T47D (cell line): ENCODE measurements at regions not wholly inside any gene's neighbourhood (a gene's known extent, or its start where the extent isn't known, plus 50 kb on each side); places are given as distances from the start of the nearest gene placed in this dataset.

Source experiments
- DNase-seq, 2 experiments: peaks; one replicate each; pipeline versions ENCODE4 v3.0.0 to v3.0.0-alpha.2; 2011 to 2012; ENCODE audit warnings: low read depth in 1 of 2, low spot score in 1 of 2
- JUND ChIP-seq: IDR thresholded peaks from 2 replicates; pipeline ENCODE4 v1.6.1; 2012; ENCODE audit warnings: low read depth
- in situ Hi-C: cut with HindIII; loops from 2 replicates; pipeline ENCODE4 v1.10.0; 2016; ENCODE audit warnings: low sequenced_read_pairs, low pct_unique_long_range_greater_than_20kb

DNA sequence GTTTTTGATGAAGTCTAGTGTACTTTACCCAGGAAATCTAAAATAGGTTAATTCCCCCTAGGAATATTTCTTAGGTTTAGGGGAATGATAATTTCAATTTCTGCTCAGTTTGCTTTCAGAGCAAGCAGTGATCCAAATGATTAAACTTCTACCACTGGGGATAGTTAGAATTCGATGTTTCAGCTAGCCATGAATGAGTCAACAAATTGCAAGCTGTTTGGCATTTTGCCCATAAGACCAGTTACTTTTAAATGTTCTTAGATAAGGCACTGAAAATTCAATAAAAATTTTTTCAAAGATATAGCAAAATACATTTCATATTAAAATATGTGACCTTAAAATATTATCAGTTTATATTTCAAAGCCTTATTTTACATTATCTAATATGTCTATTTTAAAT is 993.6 kb downstream of the ARAP2 start:
- TF ChIP-seq JUND: no peak
- no peak for DNase-seq
- in situ Hi-C loops: no loop called here

DNA sequence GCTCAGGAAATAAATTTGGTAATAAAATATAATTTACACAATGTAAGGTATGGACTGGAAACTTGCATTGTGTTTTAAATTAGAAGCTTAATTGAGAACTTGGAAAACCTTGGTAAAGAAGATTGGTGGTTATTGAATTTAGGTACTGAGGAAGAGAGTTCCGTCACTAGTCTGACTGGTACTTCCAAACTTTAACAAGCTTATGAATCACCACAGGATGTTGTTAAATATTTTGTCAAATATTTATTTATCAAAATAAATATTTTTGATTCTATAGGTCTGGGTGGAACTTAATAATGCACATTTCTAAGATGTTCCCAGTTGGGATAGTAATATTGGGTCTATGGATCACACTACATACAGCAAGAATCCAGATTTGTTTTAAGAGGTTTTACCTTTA is 992.2 kb downstream of the ARAP2 start:
- TF ChIP-seq JUND: no peak
- in situ Hi-C loops: no loop called here
- no peak for DNase-seq

GRCh38 chr4:35252866-35253265 is 991.4 kb downstream of the ARAP2 start:
- TF ChIP-seq JUND: no peak
- in situ Hi-C loops: no loop called here
- no peak for DNase-seq

DNA sequence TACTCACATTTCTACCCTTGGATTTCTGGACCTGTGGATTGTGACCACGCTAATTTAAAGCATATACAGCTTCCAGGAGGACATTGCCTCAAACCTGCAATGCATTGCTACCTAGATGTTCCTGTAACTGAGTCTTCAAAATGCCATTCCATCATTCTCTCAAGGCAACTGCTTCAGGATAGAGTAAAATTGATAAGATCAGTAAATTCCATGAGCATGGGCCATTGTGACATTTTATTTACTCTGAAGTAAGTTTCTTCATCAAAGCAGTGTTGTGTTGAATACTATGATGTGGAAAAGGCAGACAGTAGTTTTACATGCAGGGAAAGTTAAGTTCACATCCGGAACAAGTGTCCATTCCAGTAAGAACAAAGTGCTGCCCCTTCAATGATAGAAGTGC is 991.0 kb downstream of the ARAP2 start:
- 0 out of 2 replicates have a peak, but pooled peaks have one; percentile 40 for TF ChIP-seq JUND
- in situ Hi-C loops: no loop called here
- DNase-seq: peak in 1 of 2 experiments; percentile 72

DNA sequence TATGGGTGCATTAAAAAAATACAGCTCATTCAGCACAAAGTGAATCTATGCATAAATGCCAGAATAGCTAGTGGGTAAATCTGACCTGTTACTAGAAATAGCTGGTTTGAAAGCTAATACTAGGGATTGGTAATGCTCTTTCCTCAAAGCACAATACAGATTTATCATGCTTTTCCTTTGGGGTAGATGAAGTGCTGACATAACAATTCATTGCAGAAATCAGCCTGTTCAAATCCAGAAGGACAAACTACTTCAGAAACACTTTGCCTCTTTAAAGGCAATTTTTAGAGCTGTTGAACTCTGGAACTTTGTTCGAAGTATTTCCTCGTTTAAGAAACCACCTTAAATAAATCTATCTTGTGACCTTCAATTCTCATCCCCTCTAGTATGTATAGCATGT is 957.9 kb downstream of the ARAP2 start:
- in situ Hi-C loops: no loop called here
- TF ChIP-seq JUND: no peak

DNA sequence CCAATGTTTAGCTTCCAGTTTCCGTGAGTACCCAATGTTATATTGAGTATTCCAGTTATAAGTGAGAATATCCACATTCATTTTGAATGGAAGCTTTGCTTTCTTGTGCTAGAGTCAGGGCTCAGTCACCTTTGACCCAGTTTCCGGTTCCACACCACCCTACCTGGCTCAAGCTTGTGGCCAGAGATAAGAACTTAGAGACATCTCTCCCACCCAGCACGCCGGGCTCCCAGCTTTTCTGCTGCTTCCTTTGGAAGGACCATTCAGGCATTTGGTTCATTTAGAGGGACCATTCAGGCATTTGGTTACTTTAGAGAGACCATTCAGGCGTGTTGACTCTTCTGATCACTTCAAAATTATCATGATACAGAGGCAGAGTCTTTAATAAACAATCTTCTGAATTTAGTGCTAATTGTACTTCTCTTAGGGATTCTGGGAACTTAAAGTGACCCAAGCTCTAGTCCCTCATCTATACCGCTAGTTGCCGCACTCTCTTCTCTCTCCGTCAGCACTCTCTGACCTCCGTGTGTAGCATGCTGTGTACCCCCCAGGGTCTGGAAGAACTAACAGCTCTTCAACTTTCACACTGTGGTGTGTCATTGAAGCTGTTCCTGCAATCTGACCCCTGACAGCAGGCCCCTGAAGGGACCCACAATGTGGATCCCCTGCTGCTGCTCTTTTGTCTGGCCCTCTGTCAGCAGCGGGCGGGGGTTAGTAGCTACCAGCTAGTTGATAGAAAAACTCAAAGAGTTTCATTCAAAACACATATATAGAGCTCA is 943.1 kb downstream of the ARAP2 start:
- no peak for TF ChIP-seq JUND
- in situ Hi-C loops: no loop called here
- no peak for DNase-seq

More for the DNA sequence above, 957.9 kb downstream of the ARAP2 start:
- no peak for DNase-seq

DNA sequence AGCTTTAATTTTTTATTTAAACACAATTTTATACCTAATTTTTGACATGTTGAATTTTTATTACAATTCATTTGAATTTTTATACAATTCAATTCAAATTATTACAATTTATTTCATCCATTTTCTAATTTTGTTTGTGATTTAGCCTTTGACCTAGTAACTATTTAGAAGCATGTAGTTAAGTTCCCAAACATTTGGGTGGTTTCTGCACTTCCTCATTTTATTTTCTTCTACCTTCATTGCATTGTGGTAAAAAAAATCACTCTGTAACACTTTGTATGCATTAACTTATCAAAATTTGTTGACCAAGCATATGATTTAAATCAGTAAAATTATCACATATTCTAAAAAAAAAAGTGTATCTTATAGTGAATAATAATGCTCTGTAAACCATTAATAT is 928.9 kb downstream of the ARAP2 start:
- TF ChIP-seq JUND: no peak
- in situ Hi-C loops: no loop called here
- DNase-seq: no peak

DNA sequence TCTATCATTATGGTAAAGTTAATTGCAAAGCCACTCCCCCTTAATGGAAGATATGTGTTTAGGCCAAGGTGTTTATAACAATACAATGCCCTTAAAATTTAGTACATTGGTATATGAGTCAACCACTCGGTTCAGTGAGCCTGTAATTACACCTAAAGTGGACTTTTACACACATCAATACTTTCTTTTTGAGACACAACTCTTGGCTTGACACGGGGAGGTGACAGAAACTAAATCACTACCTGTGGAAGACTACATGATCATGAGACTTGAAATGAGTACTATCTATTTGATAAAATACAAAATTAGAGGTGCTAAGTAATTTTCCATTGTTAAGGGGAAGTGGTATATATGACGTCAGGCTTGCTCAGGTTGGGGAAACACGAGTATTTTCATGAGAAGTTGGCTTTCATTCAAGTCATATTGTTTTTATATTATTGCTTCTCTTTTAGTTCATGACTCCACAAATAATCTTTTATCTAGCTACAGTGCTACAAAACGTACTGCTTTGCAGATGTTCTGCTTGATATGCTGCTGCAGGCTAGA is 918.3 kb downstream of the ARAP2 start:
- in situ Hi-C loops: no loop called here
- TF ChIP-seq JUND: no peak
- DNase-seq: no peak

- no peak for TF ChIP-seq JUND
- DNase-seq: no peak
- in situ Hi-C loops: no loop called here
Observed at GRCh38 chr4:35342833-35343232, 901.5 kb downstream of the ARAP2 start.

- in situ Hi-C loops: no loop called here
- no peak for TF ChIP-seq JUND
Observed at GRCh38 chr4:35347276-35347675, 897.0 kb downstream of the ARAP2 start.

DNA sequence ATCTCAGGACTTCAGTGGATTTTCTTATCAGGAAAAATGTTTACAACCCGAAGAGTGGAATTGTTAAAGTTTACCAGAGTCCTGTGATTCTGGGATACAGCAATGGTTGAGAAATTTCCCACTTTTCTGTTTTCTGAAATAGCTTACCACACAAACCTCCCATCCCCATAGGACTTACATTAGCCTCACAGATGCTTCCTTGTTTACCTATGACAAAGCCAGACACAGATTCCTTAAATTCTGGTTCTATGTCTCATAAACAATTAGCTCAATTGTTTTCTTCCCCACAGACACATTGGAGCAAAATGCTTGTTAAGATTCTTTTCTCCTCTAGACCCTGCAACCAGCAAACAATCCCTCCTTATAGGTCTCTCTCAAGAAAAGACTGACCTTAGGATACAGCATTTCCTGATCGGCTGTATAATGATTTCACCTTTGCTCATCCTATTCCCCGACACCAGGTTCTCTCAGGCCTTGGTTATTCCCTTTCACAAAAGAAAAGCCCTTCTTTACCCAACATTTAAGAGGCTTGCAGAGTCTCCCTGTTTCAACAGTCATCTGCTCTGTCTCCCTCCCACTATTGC is 886.2 kb downstream of the ARAP2 start:
- DNase-seq: no peak
- in situ Hi-C loops: no loop called here

More at GRCh38 chr4:35347276-35347675, 897.0 kb downstream of the ARAP2 start:
- no peak for DNase-seq

GRCh38 chr4:35364321-35364870 is 879.9 kb downstream of the ARAP2 start:
- in situ Hi-C loops: no loop called here
- DNase-seq: no peak
- no peak for TF ChIP-seq JUND

More for the DNA sequence above, 886.2 kb downstream of the ARAP2 start:
- TF ChIP-seq JUND: no peak

DNA sequence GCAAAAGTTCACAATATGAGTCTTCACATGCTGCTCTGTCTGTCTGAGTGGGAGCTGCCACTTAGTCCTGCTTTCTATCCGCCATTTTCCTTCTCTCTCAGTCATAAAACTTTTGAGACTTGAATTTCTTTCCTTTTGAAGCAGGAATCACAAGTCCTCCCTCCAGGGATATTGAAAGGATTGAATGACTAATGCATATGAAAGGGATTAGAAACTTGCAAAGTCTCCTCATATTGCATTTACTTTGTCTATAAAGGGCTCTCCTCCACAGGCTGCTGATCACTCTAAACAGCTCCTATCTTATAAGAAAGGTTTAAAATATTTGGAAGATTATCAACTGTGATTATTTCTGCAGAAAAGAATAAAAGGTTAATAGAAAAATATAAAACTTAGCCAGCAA is 879.1 kb downstream of the ARAP2 start:
- no peak for TF ChIP-seq JUND
- no peak for DNase-seq
- in situ Hi-C loops: no loop called here
